ENCODE measurements at regions not wholly inside any gene's neighbourhood (a gene's known extent, or its start where the extent isn't known, plus 50 kb on each side); places are given as distances from the start of the nearest gene placed in this dataset.
"Not testable (repeated sequence)": the region's sequence is repeated elsewhere in the genome, so short reads cannot be mapped to it uniquely, and the experiment has no call there.

- no peaks in the 10 kb centered on the region for H3K4me1 ChIP-seq (ENCODE audit: insufficient read depth, low read length)
- TF ChIP-seq, protein P1, sequence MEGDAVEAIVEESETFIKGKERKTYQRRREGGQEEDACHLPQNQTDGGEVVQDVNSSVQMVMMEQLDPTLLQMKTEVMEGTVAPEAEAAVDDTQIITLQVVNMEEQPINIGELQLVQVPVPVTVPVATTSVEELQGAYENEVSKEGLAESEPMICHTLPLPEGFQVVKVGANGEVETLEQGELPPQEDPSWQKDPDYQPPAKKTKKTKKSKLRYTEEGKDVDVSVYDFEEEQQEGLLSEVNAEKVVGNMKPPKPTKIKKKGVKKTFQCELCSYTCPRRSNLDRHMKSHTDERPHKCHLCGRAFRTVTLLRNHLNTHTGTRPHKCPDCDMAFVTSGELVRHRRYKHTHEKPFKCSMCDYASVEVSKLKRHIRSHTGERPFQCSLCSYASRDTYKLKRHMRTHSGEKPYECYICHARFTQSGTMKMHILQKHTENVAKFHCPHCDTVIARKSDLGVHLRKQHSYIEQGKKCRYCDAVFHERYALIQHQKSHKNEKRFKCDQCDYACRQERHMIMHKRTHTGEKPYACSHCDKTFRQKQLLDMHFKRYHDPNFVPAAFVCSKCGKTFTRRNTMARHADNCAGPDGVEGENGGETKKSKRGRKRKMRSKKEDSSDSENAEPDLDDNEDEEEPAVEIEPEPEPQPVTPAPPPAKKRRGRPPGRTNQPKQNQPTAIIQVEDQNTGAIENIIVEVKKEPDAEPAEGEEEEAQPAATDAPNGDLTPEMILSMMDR (conservative IDR thresholded peaks at IDR 0.05), result no peak
- H4K20me1 ChIP-seq (ENCODE audit: control insufficient read depth, insufficient read depth, insufficient read length), result no peaks in the 10 kb centered on the region
- no peak overlapping the region for H3K9ac ChIP-seq (ENCODE audit: extremely low read depth, insufficient read length, low read length)
- H3K23me2 ChIP-seq (ENCODE audit: insufficient read length, low read depth, low read length, poor library complexity, severe bottlenecking), result no peaks in the 10 kb centered on the region
- H3K4me1 Mint-ChIP-seq, result peaks cover 2 to 3% of the 10 kb centered on the region in 2 experiments; a peak in 2 of 4 replicates
- no peak overlapping the region for H3K4ac ChIP-seq (ENCODE audit: low read depth, low read length)
- H3K27ac Mint-ChIP-seq, result no peak overlapping the region; a peak in 2 of 7 replicates
- H2BK15ac ChIP-seq (ENCODE audit: low read depth, low read length), result no peak overlapping the region
- no peaks in the 10 kb centered on the region for H3K79me2 ChIP-seq (ENCODE audit: insufficient read depth, low read length)
- H2BK5ac ChIP-seq (ENCODE audit: insufficient read length, low read length), result no peak overlapping the region
- H3K9me3 Mint-ChIP-seq, result no peaks in the 10 kb centered on the region
- no peak overlapping the region for H3K14ac ChIP-seq (ENCODE audit: insufficient read depth, low read length)
- no peaks in the 10 kb centered on the region for H3K9me3 ChIP-seq (ENCODE audit: control insufficient read depth, low read depth, low read length)
- H2AK5ac ChIP-seq (ENCODE audit: insufficient read length, low read length), result no peak overlapping the region
- no peak overlapping the region for H2AFZ ChIP-seq (ENCODE audit: low read length)
- H3K27me3 ChIP-seq (ENCODE audit: insufficient read depth, low read length), result no peaks in the 10 kb centered on the region
- no peaks in the 10 kb centered on the region for H3K79me1 ChIP-seq (ENCODE audit: insufficient read depth, low read depth, low read length, poor library complexity, severe bottlenecking)
- no peak overlapping the region for H3K4me2 ChIP-seq (ENCODE audit: insufficient read depth, insufficient read length, low read length)
- H2BK120ac ChIP-seq (ENCODE audit: low read depth, low read length, poor library complexity, severe bottlenecking), result no peak overlapping the region
- no peak overlapping the region for H3K18ac ChIP-seq (ENCODE audit: insufficient read length, low read depth, low read length)
- H3K36me3 Mint-ChIP-seq (ENCODE audit: insufficient read depth in 1 of 3, low read depth in 3 of 3), result peaks cover 0 to 29% (median 9%) of the 10 kb centered on the region in 3 experiments; a peak in 4 of 7 replicates
- H3K27ac ChIP-seq (ENCODE audit: insufficient read length, low read depth, low read length), result no peak overlapping the region
- H3K23ac ChIP-seq (ENCODE audit: insufficient read length, low read depth, low read length), result no peak overlapping the region
- H2BK20ac ChIP-seq (ENCODE audit: low read depth, low read length, poor library complexity, severe bottlenecking), result no peak overlapping the region
- no peak overlapping the region for H4K8ac ChIP-seq (replicated peaks; ENCODE audit: insufficient read length, low read depth, low read length)
- DNase-seq, result no peak
- no peak overlapping the region for H4K91ac ChIP-seq (ENCODE audit: insufficient read length, low read depth, low read length)
- no peaks in the 10 kb centered on the region for H3K27me3 Mint-ChIP-seq (ENCODE audit: low read depth)
- no peak overlapping the region for H4K5ac ChIP-seq (ENCODE audit: insufficient read length, low read depth, low read length)
- H3K4me3 Mint-ChIP-seq, result no peak overlapping the region
- no peak overlapping the region for H3K56ac ChIP-seq (ENCODE audit: insufficient read length, low read depth, low read length)
- H2BK12ac ChIP-seq (ENCODE audit: insufficient read length, low read depth, low read length), result no peak overlapping the region
- WGBS (ENCODE audit: extremely low coverage, insufficient read length, low lambda C conversion rate), result no CpG with 5 or more reads among the region's 5 CpGs
- no peak overlapping the region for H3T11ph ChIP-seq (ENCODE audit: low read length)
Measured at GRCh38 chr12:9327320-9327719, 119.1 kb upstream of the PZP start.

DNA sequence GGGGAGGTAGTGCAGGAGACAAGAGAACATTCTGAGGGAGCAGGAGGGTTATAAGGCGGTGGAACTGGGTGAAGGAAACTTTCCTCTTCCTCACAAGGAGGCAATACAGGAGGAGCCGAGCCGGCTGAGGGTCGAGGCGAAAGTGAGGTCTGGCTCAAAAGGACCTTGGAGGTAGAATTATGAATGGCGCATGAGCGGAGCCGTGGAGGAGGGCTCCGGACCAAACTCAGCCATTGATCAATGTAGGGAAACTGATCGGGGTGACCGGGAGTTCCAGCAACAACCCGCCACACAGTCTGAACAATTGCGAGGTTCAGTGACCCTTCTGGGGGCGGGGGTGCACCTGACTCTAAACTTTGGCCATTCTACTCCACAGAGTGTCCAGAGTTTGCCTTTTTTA is 118.7 kb upstream of the PZP start:
- DNase-seq, result not testable (repeated sequence)

More for the DNA sequence above, 118.7 kb upstream of the PZP start:
- H3K27me3 Mint-ChIP-seq (ENCODE audit: low read depth); H3K4me2 ChIP-seq (ENCODE audit: insufficient read depth, insufficient read length, low read length); H2AFZ ChIP-seq (ENCODE audit: low read length); H4K20me1 ChIP-seq (ENCODE audit: control insufficient read depth, insufficient read depth, insufficient read length); H3K14ac ChIP-seq (ENCODE audit: insufficient read depth, low read length); H3K9me3 Mint-ChIP-seq; H3K79me1 ChIP-seq (ENCODE audit: insufficient read depth, low read depth, low read length, poor library complexity, severe bottlenecking); H3K18ac ChIP-seq (ENCODE audit: insufficient read length, low read depth, low read length); H3K56ac ChIP-seq (ENCODE audit: insufficient read length, low read depth, low read length); H2AK5ac ChIP-seq (ENCODE audit: insufficient read length, low read length); H3K4ac ChIP-seq (ENCODE audit: low read depth, low read length); H3K4me1 ChIP-seq (ENCODE audit: insufficient read depth, low read length); H3K4me1 Mint-ChIP-seq; H3K23ac ChIP-seq (ENCODE audit: insufficient read length, low read depth, low read length); H3T11ph ChIP-seq (ENCODE audit: low read length); H3K23me2 ChIP-seq (ENCODE audit: insufficient read length, low read depth, low read length, poor library complexity, severe bottlenecking); H3K4me3 Mint-ChIP-seq; H3K27me3 ChIP-seq (ENCODE audit: insufficient read depth, low read length); H3K9ac ChIP-seq (ENCODE audit: extremely low read depth, insufficient read length, low read length); H2BK15ac ChIP-seq (ENCODE audit: low read depth, low read length); H2BK12ac ChIP-seq (ENCODE audit: insufficient read length, low read depth, low read length); H2BK20ac ChIP-seq (ENCODE audit: low read depth, low read length, poor library complexity, severe bottlenecking); H4K8ac ChIP-seq (replicated peaks; ENCODE audit: insufficient read length, low read depth, low read length); H3K79me2 ChIP-seq (ENCODE audit: insufficient read depth, low read length); H2BK120ac ChIP-seq (ENCODE audit: low read depth, low read length, poor library complexity, severe bottlenecking); H2BK5ac ChIP-seq (ENCODE audit: insufficient read length, low read length); H3K9me3 ChIP-seq (ENCODE audit: control insufficient read depth, low read depth, low read length); H4K91ac ChIP-seq (ENCODE audit: insufficient read length, low read depth, low read length); H3K27ac ChIP-seq (ENCODE audit: insufficient read length, low read depth, low read length); H4K5ac ChIP-seq (ENCODE audit: insufficient read length, low read depth, low read length): not testable (repeated sequence)
- no CpG with 5 or more reads among the region's 14 CpGs for WGBS (ENCODE audit: extremely low coverage, insufficient read length, low lambda C conversion rate)
- Mint-ChIP-seq H3K36me3 (ENCODE audit: insufficient read depth in 1 of 3, low read depth in 3 of 3) (peaks cover 0 to 29% (median 9%) of the 10 kb centered on the region in 3 experiments; a peak in 4 of 7 replicates), H3K27ac (peak overlapping the region in 1 of 3 experiments; percentile 32; a peak in 4 of 7 replicates)

All from H9 (cell line).